Activated naive CD4-positive, alpha-beta T cell treated with anti-CD3 and anti-CD28 coated beads for 36 hours (primary cell): ENCODE measurements at regions not wholly inside any gene's neighbourhood (a gene's known extent, or its start where the extent isn't known, plus 50 kb on each side); places are given as distances from the start of the nearest gene placed in this dataset.
"Not testable (repeated sequence)": the region's sequence is repeated elsewhere in the genome, so short reads cannot be mapped to it uniquely, and the experiment has no call there.

Experiments
- CTCF ChIA-PET: fragments of 350-600 bp; sonication (Branson Sonifier 250); formaldehyde crosslinking; loops from one replicate; lab custom pipeline; 2021; ENCODE audit warnings: antibody characterized with exemption; lab: Charles Lee
- DNase-seq: peaks from one replicate; pipeline ENCODE4 v3.0.0-alpha.2; 2020
- H3K27ac Mint-ChIP-seq: one replicate; pipeline ENCODE4 v1.8.0; 2021; ENCODE audit warnings: mild to moderate bottlenecking, mixed read lengths
- H3K27me3 Mint-ChIP-seq: one replicate; pipeline ENCODE4 v1.8.0; 2021; ENCODE audit warnings: low read depth, mixed read lengths
- H3K36me3 Mint-ChIP-seq: one replicate; pipeline ENCODE4 v1.8.0; 2021; ENCODE audit warnings: low read depth, mixed read lengths
- H3K4me1 Mint-ChIP-seq: one replicate; pipeline ENCODE4 v1.8.0; 2021; ENCODE audit warnings: low read depth, mixed read lengths
- H3K4me3 Mint-ChIP-seq: one replicate; pipeline ENCODE4 v1.8.0; 2021; ENCODE audit warnings: mild to moderate bottlenecking, moderate library complexity, mixed read lengths
- H3K9me3 Mint-ChIP-seq: one replicate; pipeline ENCODE4 v1.8.0; 2021; ENCODE audit warnings: mixed read lengths
- intact Hi-C: fragments of 100-400 bp; cut with micrococcal nuclease; formaldehyde crosslinking; loops from one replicate; pipeline ENCODE4 v1.15.1; 2023

DNA sequence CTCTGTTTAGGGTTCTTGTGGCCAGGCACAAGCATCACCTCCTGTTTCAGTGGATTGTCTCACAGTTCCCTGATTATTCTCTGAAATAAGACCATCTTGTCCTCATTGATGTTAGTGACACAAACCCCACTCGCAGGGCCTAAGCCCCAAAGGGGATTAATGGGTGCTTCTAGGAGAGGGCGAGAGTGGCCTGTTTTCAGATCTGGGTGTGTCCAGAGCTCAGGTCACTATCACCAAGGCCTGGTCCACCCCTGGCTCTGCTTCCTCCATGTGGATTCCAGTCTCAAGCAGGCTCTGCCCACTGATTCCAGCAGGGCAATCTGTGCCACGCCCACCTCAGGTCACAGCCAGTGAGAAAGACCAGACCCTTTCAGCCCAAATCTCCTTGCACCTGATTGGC, 361.9 kb downstream of the ADGRD1 start:
- no peak overlapping the region for H3K27ac Mint-ChIP-seq
- no peak for DNase-seq
- H3K4me3 Mint-ChIP-seq, result no peak overlapping the region
- intact Hi-C loops, result no loop called here
- CTCF ChIA-PET, result no interaction called here
- no peaks in the 10 kb centered on the region for H3K36me3 Mint-ChIP-seq
- H3K4me1 Mint-ChIP-seq, result peaks cover 8% of the 10 kb centered on the region
- peaks cover 18% of the 10 kb centered on the region for H3K9me3 Mint-ChIP-seq
- peaks cover 12% of the 10 kb centered on the region for H3K27me3 Mint-ChIP-seq

DNA sequence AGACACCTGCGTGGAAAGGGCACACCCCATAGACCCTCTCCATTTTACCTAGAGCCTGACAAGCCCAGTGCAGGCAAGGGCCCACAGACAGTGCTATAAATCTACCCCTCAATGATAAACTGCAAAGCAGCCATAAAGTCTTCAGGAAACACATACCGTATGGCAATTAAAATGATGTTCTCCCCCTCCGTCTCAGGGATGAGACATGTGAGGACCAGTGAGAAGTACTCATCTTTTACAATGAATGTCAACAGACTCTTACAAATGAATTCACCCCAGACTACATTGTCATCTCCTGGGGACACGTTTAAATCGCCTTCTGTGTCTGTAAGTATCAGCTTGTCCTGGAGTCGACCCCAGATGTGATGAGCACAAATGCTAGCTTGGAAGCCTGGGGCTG, 362.7 kb downstream of the ADGRD1 start:
- CTCF ChIA-PET, result no interaction called here
- intact Hi-C loops, result no loop called here
- Mint-ChIP-seq H3K4me1 (peaks cover 7% of the 10 kb centered on the region), H3K27me3 (peaks cover 12% of the 10 kb centered on the region), H3K36me3 (no peaks in the 10 kb centered on the region), H3K9me3 (peaks cover 20% of the 10 kb centered on the region), H3K4me3 (no peak overlapping the region), H3K27ac (no peak overlapping the region)
- no peak for DNase-seq

DNA sequence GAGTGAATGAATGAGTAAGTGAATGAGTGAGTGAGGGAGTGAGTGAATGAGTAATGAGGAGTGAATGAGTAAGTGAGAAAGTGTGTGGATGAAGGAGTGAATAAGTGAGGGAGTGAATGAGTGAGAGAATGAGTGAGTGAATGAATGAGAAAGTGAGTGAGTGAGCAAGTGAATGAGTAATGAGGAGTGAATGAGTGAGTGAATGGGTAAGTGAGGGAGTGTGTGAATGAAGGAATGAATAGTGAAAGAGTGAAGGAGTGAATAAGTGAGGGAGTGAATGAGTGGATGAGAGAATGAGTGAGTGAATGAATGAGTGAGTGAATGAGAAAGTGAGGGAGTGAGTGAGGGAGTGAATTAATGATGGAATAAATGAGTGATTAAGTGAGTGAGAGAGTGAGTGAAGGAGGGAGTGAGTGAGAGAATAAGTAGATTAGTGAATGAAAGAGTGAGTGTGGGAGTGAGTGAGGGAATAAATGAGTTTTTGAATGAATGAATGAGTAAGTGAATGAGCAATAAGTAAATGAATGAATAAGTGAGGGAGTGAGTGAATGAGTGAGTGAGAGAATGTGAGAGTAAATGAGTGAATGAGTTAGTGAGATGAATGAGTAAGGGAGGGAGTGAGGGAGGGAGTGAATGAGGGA, 364.5 kb downstream of the ADGRD1 start:
- intact Hi-C loops, result no loop called here
- H3K9me3 Mint-ChIP-seq, result peaks cover 22% of the 10 kb centered on the region
- CTCF ChIA-PET, result no interaction called here
- H3K36me3 Mint-ChIP-seq, result no peaks in the 10 kb centered on the region
- no peak for DNase-seq
- H3K4me3 Mint-ChIP-seq, result no peak overlapping the region
- peaks cover 9% of the 10 kb centered on the region for H3K27me3 Mint-ChIP-seq
- H3K4me1 Mint-ChIP-seq, result no peaks in the 10 kb centered on the region
- no peak overlapping the region for H3K27ac Mint-ChIP-seq

DNA sequence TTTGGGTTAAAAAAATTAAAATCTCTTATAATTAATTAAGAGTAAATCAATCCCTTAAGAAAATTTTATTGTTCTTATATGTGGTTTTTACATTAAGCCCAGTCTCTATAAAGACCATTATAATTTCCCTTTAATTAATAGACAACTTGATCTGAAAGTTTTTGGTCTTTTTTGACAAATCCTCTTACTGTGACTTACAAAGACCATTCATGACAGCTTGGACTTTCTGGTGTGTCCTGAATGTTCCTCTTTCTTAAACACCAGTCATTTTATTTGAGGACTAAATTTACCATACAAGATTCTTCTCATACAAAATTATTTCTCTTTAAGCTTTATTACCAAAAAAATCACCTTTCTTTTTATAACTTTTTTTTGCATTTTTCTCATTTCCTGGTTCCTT, 368.3 kb downstream of the ADGRD1 start:
- H3K4me1 Mint-ChIP-seq, result no peaks in the 10 kb centered on the region
- CTCF ChIA-PET, result interaction anchor here (0.6 kb wide), 1 partner anchor 30 kb away, joined by 4 read pairs; no protein-coding TSS in a partner anchor
- no peak overlapping the region for H3K4me3 Mint-ChIP-seq
- intact Hi-C loops, result no loop called here
- H3K9me3 Mint-ChIP-seq, result peaks cover 22% of the 10 kb centered on the region
- DNase-seq, result no peak
- H3K36me3 Mint-ChIP-seq, result no peaks in the 10 kb centered on the region
- no peaks in the 10 kb centered on the region for H3K27me3 Mint-ChIP-seq
- H3K27ac Mint-ChIP-seq, result no peak overlapping the region

DNA sequence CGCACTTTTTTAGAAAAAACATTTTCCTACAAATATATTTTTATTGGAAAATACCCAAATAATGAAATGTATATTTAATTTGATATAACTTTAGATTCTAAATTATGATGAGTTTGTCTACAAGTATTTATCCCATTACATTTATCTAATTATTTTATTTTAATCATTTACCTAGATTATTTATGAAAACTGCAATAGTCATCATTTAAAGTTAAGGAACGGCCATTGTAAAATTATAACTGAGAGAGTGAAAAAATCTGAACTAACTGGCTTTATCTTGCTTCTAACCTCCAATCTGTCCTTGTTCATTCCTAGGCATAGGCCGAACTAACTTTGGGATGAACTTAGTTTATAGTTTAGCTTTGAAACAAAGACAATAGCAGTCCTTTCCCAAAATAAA, 368.8 kb downstream of the ADGRD1 start:
- intact Hi-C loops, H3K4me1 Mint-ChIP-seq, H3K36me3 Mint-ChIP-seq, DNase-seq, H3K4me3 Mint-ChIP-seq, H3K27ac Mint-ChIP-seq, H3K27me3 Mint-ChIP-seq, CTCF ChIA-PET: not testable (repeated sequence)
- H3K9me3 Mint-ChIP-seq, result peaks cover 22% of the 10 kb centered on the region

DNA sequence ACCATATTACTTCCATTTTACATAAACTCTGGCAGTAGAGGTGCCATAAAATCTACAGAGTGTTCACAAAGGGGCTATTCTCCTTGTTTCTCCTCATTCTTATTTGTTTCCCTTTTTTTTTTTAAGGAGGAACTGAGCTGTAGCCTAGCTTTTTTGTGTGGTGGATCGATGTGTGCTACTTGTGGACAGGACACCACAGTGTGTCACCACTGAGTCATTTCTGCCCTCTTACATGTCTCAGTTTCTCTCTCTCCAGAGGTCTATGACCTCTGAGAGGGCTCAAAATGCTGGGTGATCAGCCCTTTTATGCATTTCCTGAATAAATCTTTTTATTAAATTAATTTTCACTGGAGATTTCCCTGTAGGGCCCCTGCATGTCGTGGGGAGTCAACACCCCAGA, 370.2 kb downstream of the ADGRD1 start:
- Mint-ChIP-seq H3K4me3 (no peak overlapping the region), H3K27ac (no peak overlapping the region), H3K9me3 (peaks cover 11% of the 10 kb centered on the region), H3K27me3 (peaks cover 2% of the 10 kb centered on the region), H3K4me1 (no peaks in the 10 kb centered on the region), H3K36me3 (no peaks in the 10 kb centered on the region)
- CTCF ChIA-PET, result no interaction called here
- intact Hi-C loops, result no loop called here
- no peak for DNase-seq

DNA sequence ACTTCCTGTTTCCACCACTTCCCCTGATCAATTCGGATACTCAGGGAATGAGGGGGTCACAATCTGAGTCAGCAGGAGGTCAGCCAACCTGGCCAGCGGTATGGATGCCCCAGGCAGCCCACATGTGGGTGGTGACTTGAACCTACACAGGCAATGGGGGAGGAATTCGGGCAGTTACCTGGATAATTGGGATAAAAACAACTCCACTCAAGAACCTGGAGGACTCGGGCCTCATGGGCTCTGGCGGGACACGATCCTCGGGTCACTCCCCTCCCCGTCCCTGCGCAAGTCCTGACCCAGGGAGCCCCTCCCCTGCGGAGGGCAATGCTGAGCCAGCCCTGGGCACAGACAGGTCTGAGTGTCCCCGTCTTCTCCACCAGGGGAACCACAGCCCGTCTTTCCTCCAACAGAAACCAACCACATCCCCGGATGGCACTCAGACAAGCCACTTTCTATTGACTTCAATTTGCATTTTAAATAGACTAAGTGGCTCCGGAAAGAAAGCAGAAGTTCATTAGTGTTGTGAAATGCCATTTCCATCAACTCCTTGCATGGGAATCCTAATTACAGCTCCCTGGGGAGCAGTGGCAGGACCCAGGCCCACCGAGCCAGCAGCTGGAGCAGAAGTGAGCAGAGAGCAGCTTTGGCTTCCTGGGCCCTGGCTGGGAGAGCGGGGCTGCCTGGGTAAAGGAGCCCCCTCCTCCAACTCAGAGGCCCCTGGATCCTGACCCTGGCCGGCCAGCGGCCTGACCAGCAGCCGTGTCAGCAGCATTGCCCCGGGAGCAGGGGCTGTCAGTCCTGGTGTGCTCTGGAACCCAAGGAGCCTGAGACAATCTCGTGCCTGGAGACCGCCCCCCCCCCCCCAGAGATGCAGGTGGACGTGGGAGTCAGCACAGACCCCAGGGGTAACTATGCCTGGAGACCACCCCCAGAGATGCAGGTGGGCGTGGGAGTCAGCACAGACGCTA, 374.1 kb downstream of the ADGRD1 start:
- intact Hi-C loops, result no loop called here
- Mint-ChIP-seq H3K4me3 (no peak overlapping the region), H3K27ac (no peak overlapping the region), H3K4me1 (no peaks in the 10 kb centered on the region), H3K27me3 (peaks cover 2% of the 10 kb centered on the region), H3K36me3 (no peaks in the 10 kb centered on the region), H3K9me3 (no peaks in the 10 kb centered on the region)
- no peak for DNase-seq
- CTCF ChIA-PET, result no interaction called here

DNA sequence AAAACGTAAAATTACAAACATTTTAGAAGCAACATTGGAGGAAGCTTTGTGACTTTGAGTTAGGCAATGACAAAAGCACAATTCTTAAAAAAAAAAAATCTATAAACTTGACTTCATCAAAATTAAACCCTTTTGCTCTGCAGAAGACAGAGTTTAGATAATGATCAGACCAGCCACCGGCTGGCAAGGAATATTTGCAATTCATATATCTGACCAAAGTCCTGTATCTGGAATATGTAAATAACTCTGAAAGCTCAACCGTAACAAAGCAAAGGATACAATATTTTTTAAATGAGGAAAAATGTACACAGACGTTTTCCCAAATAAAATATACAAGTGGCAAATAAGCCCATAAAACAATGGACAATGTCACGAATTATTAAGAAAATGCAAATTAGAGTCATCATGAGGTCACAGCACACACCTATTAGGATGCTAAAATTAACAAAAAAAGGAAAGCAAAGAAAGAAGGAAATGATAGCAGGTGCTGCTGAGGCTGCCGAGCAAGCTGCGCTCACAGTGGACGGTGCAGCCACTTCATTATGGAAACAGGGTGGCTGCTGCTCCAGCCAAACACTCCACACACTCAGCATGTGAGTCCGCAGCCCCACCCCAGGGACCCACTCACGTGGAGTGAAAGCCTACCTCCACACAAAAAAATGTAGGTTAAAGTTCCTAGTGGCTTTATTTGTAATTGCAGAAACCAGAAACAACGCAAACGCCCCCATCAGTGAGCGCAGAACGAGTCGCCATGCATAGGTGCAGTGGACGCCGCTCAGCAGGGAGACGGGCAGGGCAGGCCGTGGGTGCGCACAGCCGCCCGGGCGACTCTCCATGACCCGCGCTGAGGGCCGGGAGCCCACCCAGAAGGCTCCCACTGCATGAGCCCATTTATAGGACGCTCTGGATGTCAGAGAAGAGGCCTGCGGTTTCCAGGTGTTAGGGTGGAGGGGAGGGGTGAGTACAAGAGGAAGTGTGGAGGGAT, 375.4 kb downstream of the ADGRD1 start:
- H3K27me3 Mint-ChIP-seq, result not testable (repeated sequence)

DNA sequence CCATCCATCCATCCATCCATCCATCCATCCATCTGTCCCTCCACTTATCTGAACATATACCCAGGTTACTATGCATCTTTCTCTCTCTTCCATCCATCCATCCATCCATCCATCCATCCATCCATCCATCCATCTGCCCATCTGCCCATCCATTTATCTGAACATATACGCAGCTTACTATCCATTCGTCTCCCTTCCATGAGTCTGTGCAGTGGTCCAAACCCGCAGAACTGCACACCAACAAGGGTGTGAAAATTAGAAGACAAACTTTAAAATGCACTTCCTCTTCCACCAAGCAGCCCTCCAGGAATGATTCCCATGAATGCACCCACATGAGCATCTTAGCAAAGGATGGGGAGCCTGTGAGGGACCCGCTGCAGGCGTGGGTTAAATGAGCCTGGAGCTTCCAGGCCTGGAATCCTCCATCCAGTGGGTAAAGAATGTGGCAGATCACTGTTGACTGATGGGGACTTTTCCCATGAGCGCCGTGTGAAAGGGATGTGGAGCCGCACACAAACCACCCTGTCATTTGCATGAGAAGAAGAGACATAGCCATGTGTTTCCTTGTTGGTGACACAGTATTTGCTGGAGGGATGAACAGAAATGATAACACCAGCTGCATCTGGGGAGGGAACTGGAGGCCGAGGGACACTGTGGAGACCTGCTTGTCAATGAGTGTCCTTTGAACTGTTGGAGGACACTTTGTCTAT, 376.6 kb downstream of the ADGRD1 start:
- intact Hi-C loops, result no loop called here
- H3K4me3 Mint-ChIP-seq, result no peak overlapping the region
- H3K27ac Mint-ChIP-seq, result no peak overlapping the region
- CTCF ChIA-PET, result no interaction called here
- no peaks in the 10 kb centered on the region for H3K4me1 Mint-ChIP-seq
- H3K9me3 Mint-ChIP-seq, result no peaks in the 10 kb centered on the region
- no peaks in the 10 kb centered on the region for H3K36me3 Mint-ChIP-seq
- DNase-seq, result no peak
- peaks cover 2% of the 10 kb centered on the region for H3K27me3 Mint-ChIP-seq

More for the DNA sequence above, 375.4 kb downstream of the ADGRD1 start:
- H3K4me1 Mint-ChIP-seq, intact Hi-C loops, H3K9me3 Mint-ChIP-seq, DNase-seq, CTCF ChIA-PET, H3K36me3 Mint-ChIP-seq, H3K27ac Mint-ChIP-seq, H3K4me3 Mint-ChIP-seq: not testable (repeated sequence)

DNA sequence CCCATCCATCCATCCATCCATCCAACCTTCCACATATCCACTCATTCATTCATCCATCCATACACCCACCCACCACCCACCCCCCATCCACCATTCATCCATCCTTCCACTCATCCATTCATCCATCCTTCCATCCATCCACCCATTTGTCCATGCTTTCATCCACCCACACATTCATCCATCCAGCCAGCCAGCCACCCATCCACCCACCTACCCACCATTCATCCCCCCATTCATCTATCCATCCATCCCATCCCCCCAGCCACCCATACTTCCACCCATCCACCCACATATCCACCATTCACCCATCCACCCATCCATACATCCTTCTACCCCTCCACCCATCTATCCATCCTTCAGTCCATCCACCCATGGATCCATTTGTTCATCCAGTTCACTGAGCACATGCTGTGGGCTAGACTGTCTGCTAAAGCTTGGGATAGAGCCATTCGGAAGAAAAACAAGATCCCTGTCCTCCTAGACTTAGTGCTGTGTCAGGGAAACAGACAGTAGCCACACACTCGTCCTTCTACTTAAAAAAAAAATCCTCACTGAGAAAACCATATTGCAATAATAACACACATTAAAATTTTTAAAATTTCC, 377.5 kb downstream of the ADGRD1 start:
- Mint-ChIP-seq H3K36me3 (no peaks in the 10 kb centered on the region), H3K4me1 (no peaks in the 10 kb centered on the region), H3K27me3 (peaks cover 2% of the 10 kb centered on the region), H3K9me3 (no peaks in the 10 kb centered on the region), H3K4me3 (no peak overlapping the region), H3K27ac (no peak overlapping the region)
- no peak for DNase-seq
- intact Hi-C loops, result no loop called here
- CTCF ChIA-PET, result no interaction called here

DNA sequence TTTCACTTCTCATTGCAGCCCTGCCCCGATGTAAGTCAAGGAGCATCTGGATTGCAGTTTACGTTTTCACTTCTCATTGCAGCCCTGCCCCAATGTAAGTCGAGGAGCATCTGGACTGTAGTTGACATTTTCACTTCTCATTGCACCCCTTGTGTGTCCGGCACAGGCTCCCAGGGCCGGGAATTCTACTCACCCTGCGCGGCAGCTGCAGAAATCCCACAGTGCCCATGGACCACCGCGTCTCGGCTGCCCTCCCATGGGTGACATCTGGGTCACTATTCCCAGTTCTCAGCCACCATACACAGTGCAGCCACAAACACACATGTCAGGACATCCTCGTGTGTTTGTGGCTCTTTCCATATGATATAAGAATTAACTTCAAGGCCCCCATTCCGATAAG, 378.5 kb downstream of the ADGRD1 start:
- CTCF ChIA-PET, result no interaction called here
- no peaks in the 10 kb centered on the region for H3K36me3 Mint-ChIP-seq
- H3K27me3 Mint-ChIP-seq, result no peaks in the 10 kb centered on the region

More for the DNA sequence above, 378.5 kb downstream of the ADGRD1 start:
- DNase-seq, result no peak
- H3K4me1 Mint-ChIP-seq, result no peaks in the 10 kb centered on the region
- H3K27ac Mint-ChIP-seq, result no peak overlapping the region
- no peak overlapping the region for H3K4me3 Mint-ChIP-seq
- no peaks in the 10 kb centered on the region for H3K9me3 Mint-ChIP-seq
- intact Hi-C loops, result no loop called here
